ENCODE measurements at regions not wholly inside any gene's neighbourhood (a gene's known extent, or its start where the extent isn't known, plus 50 kb on each side); places are given as distances from the start of the nearest gene placed in this dataset.

GRCh38 chr9:111253742-111254437 is 76.1 kb downstream of the OR2K2 start:
- Histone ChIP-seq H3K9me3 (no peaks in the 10 kb centered on the region), H3K27me3 (no peaks in the 10 kb centered on the region), H3K36me3 (no peaks in the 10 kb centered on the region), H3K4me3 (no peak overlapping the region), H3K4me1 (no peaks in the 10 kb centered on the region), H3K27ac (no peak overlapping the region)
- intact Hi-C loops (cut with DNase I; ENCODE audit: low total_unique reads) (no loop called here), in situ Hi-C loops (cut with MboI; ENCODE audit: low pct_ligation_motif_present in 1 of 4, low pct_unique_long_range_greater_than_20kb in 1 of 4, low sequenced_read_pairs in 3 of 4) (no loop called here)
- TF ChIP-seq POLR2AphosphoS5 (IDR thresholded peaks at IDR 0.05) = no peak
- no peak for DNase-seq
- WGBS, 2 donors (ENCODE audit: low coverage in 1 of 2) = 87% methylated on average over 4 of the region's 4 CpGs; no CpG with 5 or more reads in 1 of the 2 donors

GRCh38 chr9:111250875-111251842 is 78.9 kb downstream of the OR2K2 start:
- intact Hi-C loops (cut with DNase I; ENCODE audit: low total_unique reads) (no loop called here), in situ Hi-C loops (cut with MboI; ENCODE audit: low pct_ligation_motif_present in 1 of 4, low pct_unique_long_range_greater_than_20kb in 1 of 4, low sequenced_read_pairs in 3 of 4) (no loop called here)
- no peak for DNase-seq
- no peaks in the 10 kb centered on the region for H3K9me3 ChIP-seq
- no peak overlapping the region for H3K27ac ChIP-seq
- no peak for TF ChIP-seq POLR2AphosphoS5 (IDR thresholded peaks at IDR 0.05)
- TF ChIP-seq POLR2A (IDR thresholded peaks at IDR 0.05) = no peak
- no peak for TF ChIP-seq EP300 (IDR thresholded peaks at IDR 0.05; ENCODE audit: low read depth)
- no peak for TF ChIP-seq CTCF (IDR thresholded peaks at IDR 0.05)
- H3K36me3 ChIP-seq = no peaks in the 10 kb centered on the region
- WGBS, 2 donors (ENCODE audit: low coverage in 1 of 2) = 83 to 86% methylated on average over 8 of the region's 8 CpGs
- no peak overlapping the region for H3K4me3 ChIP-seq
- H3K4me1 ChIP-seq = no peaks in the 10 kb centered on the region
- no peaks in the 10 kb centered on the region for H3K27me3 ChIP-seq

- H3K27ac ChIP-seq = no peak overlapping the region
- TF ChIP-seq CTCF (IDR thresholded peaks at IDR 0.05) (no peak), EP300 (IDR thresholded peaks at IDR 0.05; ENCODE audit: low read depth) (no peak), POLR2A (IDR thresholded peaks at IDR 0.05) (no peak), POLR2AphosphoS5 (IDR thresholded peaks at IDR 0.05) (no peak)
- intact Hi-C loops (cut with DNase I; ENCODE audit: low total_unique reads) = no loop called here
- H3K9me3 ChIP-seq = no peaks in the 10 kb centered on the region
- no peak for DNase-seq
- H3K27me3 ChIP-seq = no peaks in the 10 kb centered on the region
- no peak overlapping the region for H3K4me3 ChIP-seq
- 75% methylated on average over 1 of the region's 1 CpG; no CpG with 5 or more reads in 1 of the 2 donors for WGBS, 2 donors (ENCODE audit: low coverage in 1 of 2)
- H3K36me3 ChIP-seq = no peaks in the 10 kb centered on the region
- no peaks in the 10 kb centered on the region for H3K4me1 ChIP-seq
- in situ Hi-C loops (cut with MboI; ENCODE audit: low pct_ligation_motif_present in 1 of 4, low pct_unique_long_range_greater_than_20kb in 1 of 4, low sequenced_read_pairs in 3 of 4) = no loop called here
Observed at GRCh38 chr9:111237447-111237846, 92.6 kb downstream of the OR2K2 start.

GRCh38 chr9:111236332-111236731 is 93.7 kb downstream of the OR2K2 start:
- intact Hi-C loops (cut with DNase I; ENCODE audit: low total_unique reads) = no loop called here
- TF ChIP-seq POLR2A (IDR thresholded peaks at IDR 0.05) (no peak), CTCF (IDR thresholded peaks at IDR 0.05) (no peak), EP300 (IDR thresholded peaks at IDR 0.05; ENCODE audit: low read depth) (no peak), POLR2AphosphoS5 (IDR thresholded peaks at IDR 0.05) (no peak)
- H3K4me1 ChIP-seq = no peaks in the 10 kb centered on the region
- in situ Hi-C loops (cut with MboI; ENCODE audit: low pct_ligation_motif_present in 1 of 4, low pct_unique_long_range_greater_than_20kb in 1 of 4, low sequenced_read_pairs in 3 of 4) = no loop called here
- DNase-seq = no peak
- no peak overlapping the region for H3K4me3 ChIP-seq
- H3K27me3 ChIP-seq = no peaks in the 10 kb centered on the region
- WGBS, 2 donors (ENCODE audit: low coverage in 1 of 2) = 58 to 73% methylated on average over 2 of the region's 2 CpGs
- H3K27ac ChIP-seq = no peak overlapping the region
- no peaks in the 10 kb centered on the region for H3K36me3 ChIP-seq
- no peaks in the 10 kb centered on the region for H3K9me3 ChIP-seq

All from transverse colon (tissue), 4 donors.